Suprapubic skin (tissue), 4 donors: ENCODE measurements at regions not wholly inside any gene's neighbourhood (a gene's known extent, or its start where the extent isn't known, plus 50 kb on each side); places are given as distances from the start of the nearest gene placed in this dataset.

Experiments
- DNase-seq, 2 donors: peaks; one replicate each; pipeline ENCODE4 v3.0.0-alpha.2; 2019; ENCODE audit warnings: low spot score in 2 of 2
- H3K27ac ChIP-seq: fragments of 200-600 bp; sonication (generic); one replicate; pipeline ENCODE4 v1.5.1; 2019
- H3K27me3 ChIP-seq: fragments of 200-600 bp; sonication (generic); one replicate; pipeline ENCODE4 v1.5.1; 2019
- H3K36me3 ChIP-seq: fragments of 200-600 bp; sonication (generic); one replicate; pipeline ENCODE4 v1.5.1; 2019
- H3K4me1 ChIP-seq: fragments of 200-600 bp; sonication (generic); one replicate; pipeline ENCODE4 v1.5.1; 2019
- H3K4me3 ChIP-seq: fragments of 200-600 bp; sonication (generic); one replicate; pipeline ENCODE4 v1.5.1; 2019; ENCODE audit warnings: mild to moderate bottlenecking
- H3K9me3 ChIP-seq: fragments of 200-600 bp; sonication (generic); one replicate; pipeline ENCODE4 v1.5.1; 2019
- CTCF ChIP-seq, 2 donors: fragments of 200-600 bp in 1 of 2; fragments of 450-650 bp in 1 of 2; sonication (generic) in 1 of 2; IDR thresholded peaks; one replicate each; pipeline ENCODE4 v1.5.1; 2016 to 2019; ENCODE audit warnings: antibody characterized with exemption in 2 of 2, mild to moderate bottlenecking in 1 of 2, moderate library complexity in 1 of 2
- EP300 ChIP-seq: sonication (generic); formaldehyde crosslinking; IDR thresholded peaks from one replicate; pipeline ENCODE4 v1.6.1; 2017; ENCODE audit warnings: antibody characterized with exemption
- POLR2A ChIP-seq, 2 donors: fragments of 450-650 bp; IDR thresholded peaks; one replicate each; pipeline ENCODE4 v1.6.1; 2017; ENCODE audit warnings: antibody characterized with exemption in 2 of 2, mild to moderate bottlenecking in 2 of 2, moderate library complexity in 2 of 2
- POLR2AphosphoS5 ChIP-seq, 3 donors: sonication (generic); formaldehyde crosslinking; IDR thresholded peaks; one replicate each; pipeline ENCODE4 v1.6.1; 2017; ENCODE audit warnings: antibody characterized with exemption in 3 of 3
- WGBS: methylation state at CpG from one replicate; pipeline ENCODE4 v1.1.5; 2018; 5-methylcytosine and 5-hydroxymethylcytosine counted together

DNA sequence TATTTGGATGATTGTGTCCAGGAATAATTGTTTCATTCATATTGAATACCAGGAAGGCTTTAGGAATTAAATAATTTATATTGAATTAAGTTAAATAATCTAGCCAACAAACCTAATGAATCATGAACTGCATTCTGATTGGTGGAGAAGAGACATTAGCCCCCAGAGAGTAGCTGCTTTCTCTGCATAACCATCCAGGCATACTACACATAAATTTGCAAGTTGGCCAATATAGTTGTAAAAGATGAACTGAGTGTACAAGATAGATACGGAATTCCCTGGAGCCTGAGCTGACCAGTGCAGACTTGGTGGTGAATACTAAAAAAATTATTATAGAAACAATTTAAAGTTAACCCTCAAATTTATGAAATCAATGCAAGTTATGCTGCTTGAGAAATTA lies 311.8 kb upstream of the KIF2A start:
- WGBS = 69% methylated on average over 1 of the region's 1 CpG
- Histone ChIP-seq H3K4me3 (no peak overlapping the region), H3K27ac (no peak overlapping the region), H3K4me1 (no peaks in the 10 kb centered on the region), H3K36me3 (no peaks in the 10 kb centered on the region), H3K9me3 (no peaks in the 10 kb centered on the region), H3K27me3 (no peaks in the 10 kb centered on the region)
- no peak for DNase-seq
- TF ChIP-seq CTCF (IDR thresholded peaks at IDR 0.05) = no peak
- TF ChIP-seq EP300 = no peak
- no peak for TF ChIP-seq POLR2AphosphoS5 (IDR thresholded peaks at IDR 0.05)

- no peaks in the 10 kb centered on the region for H3K36me3 ChIP-seq
- no peaks in the 10 kb centered on the region for H3K9me3 ChIP-seq
- WGBS = 56% methylated on average over 2 of the region's 2 CpGs
These were observed 310.5 kb upstream of the KIF2A start for GRCh38 chr5:61995486-61995885.

GRCh38 chr5:61999371-61999770 lies 306.6 kb upstream of the KIF2A start:
- no peak overlapping the region for H3K4me3 ChIP-seq
- no peaks in the 10 kb centered on the region for H3K36me3 ChIP-seq
- no peak for DNase-seq
- H3K9me3 ChIP-seq = no peaks in the 10 kb centered on the region
- TF ChIP-seq POLR2AphosphoS5 (IDR thresholded peaks at IDR 0.05) (no peak), EP300 (no peak), CTCF (IDR thresholded peaks at IDR 0.05) (no peak), POLR2A (IDR thresholded peaks at IDR 0.05) (no peak)
- H3K4me1 ChIP-seq = no peaks in the 10 kb centered on the region
- H3K27me3 ChIP-seq = no peaks in the 10 kb centered on the region
- H3K27ac ChIP-seq = no peak overlapping the region

More at GRCh38 chr5:61995486-61995885, 310.5 kb upstream of the KIF2A start:
- DNase-seq = no peak
- Histone ChIP-seq H3K27me3 (no peaks in the 10 kb centered on the region), H3K4me1 (no peaks in the 10 kb centered on the region), H3K27ac (no peak overlapping the region), H3K4me3 (no peak overlapping the region)
- TF ChIP-seq CTCF (IDR thresholded peaks at IDR 0.05) (no peak), EP300 (no peak), POLR2A (IDR thresholded peaks at IDR 0.05) (no peak), POLR2AphosphoS5 (IDR thresholded peaks at IDR 0.05) (no peak)

DNA sequence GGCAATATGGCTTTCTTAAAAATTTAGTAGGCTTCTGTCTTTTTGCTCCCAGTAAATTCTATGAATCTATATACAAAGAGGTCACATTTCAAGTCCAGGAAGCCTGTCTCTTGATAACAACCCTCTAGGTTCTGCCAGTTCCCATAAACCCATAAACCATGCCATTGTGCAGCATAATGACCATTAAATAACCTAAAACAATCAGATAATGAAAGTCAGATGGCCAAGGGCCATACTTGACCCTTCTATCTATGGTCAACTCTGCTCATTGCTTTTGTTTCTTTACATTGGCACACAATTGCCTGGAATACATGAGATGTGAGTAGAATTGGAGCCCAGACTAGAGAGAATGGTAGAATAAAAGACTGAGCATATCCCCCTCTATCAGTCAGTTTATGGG lies 305.4 kb upstream of the KIF2A start:
- Histone ChIP-seq H3K4me1 (no peaks in the 10 kb centered on the region), H3K9me3 (no peaks in the 10 kb centered on the region), H3K36me3 (no peaks in the 10 kb centered on the region), H3K27me3 (no peaks in the 10 kb centered on the region), H3K27ac (no peak overlapping the region), H3K4me3 (no peak overlapping the region)
- TF ChIP-seq POLR2A (IDR thresholded peaks at IDR 0.05) (no peak), POLR2AphosphoS5 (IDR thresholded peaks at IDR 0.05) (no peak), CTCF (IDR thresholded peaks at IDR 0.05) (no peak), EP300 (no peak)
- no peak for DNase-seq

DNA sequence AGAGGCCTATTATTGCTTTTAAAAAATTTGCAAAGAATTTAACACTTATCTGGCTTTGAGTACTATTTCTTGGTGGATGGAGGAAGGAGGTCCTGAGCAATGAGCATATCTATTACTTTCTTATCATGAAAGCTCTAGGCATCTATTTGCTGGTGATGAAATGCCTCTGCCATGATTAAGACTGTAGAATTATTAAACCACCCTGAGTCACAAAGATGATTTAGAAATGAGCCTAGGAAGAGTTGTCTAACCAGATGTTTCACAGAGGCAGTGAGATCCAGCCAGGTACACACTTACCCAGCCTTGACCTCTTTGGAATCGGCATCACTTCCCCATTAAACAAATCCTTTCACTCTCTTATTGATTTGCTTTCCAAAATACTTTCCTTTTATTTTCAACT lies 304.4 kb upstream of the KIF2A start:
- no peak for DNase-seq
- WGBS = 76% methylated on average over 1 of the region's 1 CpG
- H3K36me3 ChIP-seq = no peaks in the 10 kb centered on the region
- H3K27ac ChIP-seq = no peak overlapping the region
- no peak overlapping the region for H3K4me3 ChIP-seq
- TF ChIP-seq POLR2A (IDR thresholded peaks at IDR 0.05) (no peak), POLR2AphosphoS5 (IDR thresholded peaks at IDR 0.05) (no peak), EP300 (no peak), CTCF (IDR thresholded peaks at IDR 0.05) (no peak)
- no peaks in the 10 kb centered on the region for H3K27me3 ChIP-seq
- H3K9me3 ChIP-seq = no peaks in the 10 kb centered on the region
- no peaks in the 10 kb centered on the region for H3K4me1 ChIP-seq
